ENCODE measurements at regions not wholly inside any gene's neighbourhood (a gene's known extent, or its start where the extent isn't known, plus 50 kb on each side); places are given as distances from the start of the nearest gene placed in this dataset.

- no peak for DNase-seq
Observed at GRCh38 chr1:209421186-209421585, 162.3 kb upstream of the CAMK1G start.

GRCh38 chr1:209421978-209422680 is 161.4 kb upstream of the CAMK1G start:
- no peak for DNase-seq

- no peak for DNase-seq
Observed at GRCh38 chr1:209425959-209426358, 157.6 kb upstream of the CAMK1G start.

GRCh38 chr1:209427277-209427676 is 156.2 kb upstream of the CAMK1G start:
- DNase-seq: no peak

- no peak for DNase-seq
Observed at GRCh38 chr1:209427811-209428210, 155.7 kb upstream of the CAMK1G start.

- DNase-seq: no peak
Observed at GRCh38 chr1:209428241-209428921, 155.1 kb upstream of the CAMK1G start.

GRCh38 chr1:209429611-209430010 is 153.9 kb upstream of the CAMK1G start:
- no peak for DNase-seq

- DNase-seq: no peak
Observed at GRCh38 chr1:209430107-209430506, 153.4 kb upstream of the CAMK1G start.

- no peak for DNase-seq
Observed at GRCh38 chr1:209430821-209431259, 152.7 kb upstream of the CAMK1G start.

- DNase-seq: no peak
Observed at GRCh38 chr1:209431402-209431801, 152.1 kb upstream of the CAMK1G start.

- no peak for DNase-seq
Observed at GRCh38 chr1:209431813-209432442, 151.6 kb upstream of the CAMK1G start.

- DNase-seq: no peak
Observed at GRCh38 chr1:209432443-209432825, 151.1 kb upstream of the CAMK1G start.

GRCh38 chr1:209433649-209434031 is 149.9 kb upstream of the CAMK1G start:
- DNase-seq: no peak

GRCh38 chr1:209434066-209434465 is 149.4 kb upstream of the CAMK1G start:
- no peak for DNase-seq

GRCh38 chr1:209434631-209435217 is 148.8 kb upstream of the CAMK1G start:
- no peak for DNase-seq

GRCh38 chr1:209435654-209436566 is 147.6 kb upstream of the CAMK1G start:
- DNase-seq: peak; percentile 9

GRCh38 chr1:209439828-209440227 is 143.7 kb upstream of the CAMK1G start:
- DNase-seq: no peak

GRCh38 chr1:209443361-209443931 is 140.1 kb upstream of the CAMK1G start:
- DNase-seq: no peak

GRCh38 chr1:209443975-209444651 is 139.4 kb upstream of the CAMK1G start:
- no peak for DNase-seq

GRCh38 chr1:209444961-209445360 is 138.6 kb upstream of the CAMK1G start:
- DNase-seq: no peak

GRCh38 chr1:209445576-209445975 is 137.9 kb upstream of the CAMK1G start:
- no peak for DNase-seq

GRCh38 chr1:209446356-209446755 is 137.2 kb upstream of the CAMK1G start:
- no peak for DNase-seq
